HepG2 (cell line): ENCODE measurements at regions not wholly inside any gene's neighbourhood (a gene's known extent, or its start where the extent isn't known, plus 50 kb on each side); places are given as distances from the start of the nearest gene placed in this dataset.

ENCODE experiments used
- ATAC-seq: fragments of 200-7000 bp; cut with Tn5 transposase; 3 replicates; pipeline ENCODE4 v1.9.1; 2020; ENCODE audit warnings: mild to moderate bottlenecking, moderate library complexity
- BruUV-seq: library from RNA; stranded (reverse); fragments of 400-500 nt; replicated peaks from 2 replicates; lab custom pipeline; 2021; lab: Mats Ljungman, UMichigan
- CTCF ChIA-PET: fragments of 300-600 bp; formaldehyde crosslinking; extraction: SDS; loops from one replicate; lab custom pipeline; 2021; ENCODE audit warnings: low total read pairs, inconsistent platforms, low intra/inter-chr PET ratio; lab: Yijun Ruan, JAX
- POLR2A ChIA-PET: fragments of 350-600 bp; sonication (Branson Sonifier 250); formaldehyde crosslinking; loops from one replicate; lab custom pipeline; 2020; ENCODE audit warnings: antibody characterized with exemption, inconsistent platforms; lab: Yijun Ruan, JAX
- DNase-seq: peaks from one replicate; pipeline ENCODE4 v3.0.0-alpha.2; 2015; ENCODE audit warnings: low spot score
- FAIRE-seq: peaks from 3 replicates; lab custom pipeline; 2011; peaks lifted over from hg19 to GRCh38; lab: Jason Lieb, UNC
- H2AFZ ChIP-seq: one replicate; pipeline ENCODE4 v1.6.1; 2011; ENCODE audit warnings: low read length, inconsistent platforms
- H3K27ac ChIP-seq: fragments of 300-600 bp; 3 replicates; pipeline ENCODE4 v1.8.0; 2011; ENCODE audit warnings: mixed run types, mild to moderate bottlenecking, mixed read lengths, low read length, inconsistent platforms; ENCODE audit not compliant: insufficient read depth; ENCODE audit errors: extremely low read length
- H3K27me3 ChIP-seq, 2 experiments: fragments of 200-600 bp in 1 of 2; 2 replicates in 1 of 2; 3 replicates in 1 of 2; pipeline versions ENCODE4 v1.6.0 to v1.8.0; 2011; ENCODE audit warnings: low read length in 2 of 2, mild to moderate bottlenecking in 2 of 2, moderate library complexity in 2 of 2, inconsistent platforms in 1 of 2; ENCODE audit not compliant: insufficient read depth in 2 of 2, control insufficient read depth in 1 of 2
- H3K36me3 ChIP-seq, 2 experiments: fragments of 200-600 bp in 1 of 2; replicated peaks in 1 of 2; 2 replicates in 1 of 2; 3 replicates in 1 of 2; pipeline versions ENCODE4 v1.5.1 to v1.8.0; 2011; ENCODE audit warnings: low read length in 2 of 2, inconsistent platforms in 1 of 2; ENCODE audit not compliant: insufficient read depth in 2 of 2, control insufficient read depth in 1 of 2
- H3K4me1 ChIP-seq: 2 replicates; pipeline ENCODE4 v1.5.1; 2012; ENCODE audit warnings: low read length, inconsistent platforms; ENCODE audit not compliant: insufficient read depth
- H3K4me2 ChIP-seq: 2 replicates; pipeline ENCODE4 v1.6.0; 2011; ENCODE audit warnings: low read depth, low read length, inconsistent platforms
- H3K4me3 ChIP-seq, 3 experiments: fragments of 200-600 bp in 1 of 3; sonication (generic), shearing (Covaris generic) in 1 of 3; replicated peaks in 1 of 3; 2 replicates each; pipeline ENCODE4 v1.5.1; 2011 to 2016; ENCODE audit warnings: low read length in 3 of 3, inconsistent platforms in 2 of 3, low read depth in 2 of 3, mild to moderate bottlenecking in 2 of 3, control low read depth in 1 of 3, mixed read lengths in 1 of 3; ENCODE audit not compliant: insufficient read depth in 1 of 3
- H3K79me2 ChIP-seq: one replicate; pipeline ENCODE4 v1.6.1; 2011; ENCODE audit warnings: low read length, inconsistent platforms; ENCODE audit not compliant: insufficient read depth
- H3K9ac ChIP-seq: 2 replicates; pipeline ENCODE4 v1.6.0; 2011; ENCODE audit warnings: mild to moderate bottlenecking, low read depth, low read length, inconsistent platforms; ENCODE audit not compliant: insufficient read depth
- H3K9me3 ChIP-seq: 2 replicates; pipeline ENCODE4 v1.5.1; 2012; ENCODE audit warnings: mild to moderate bottlenecking, low read length
- H4K20me1 ChIP-seq: 2 replicates; pipeline ENCODE4 v1.6.0; 2011; ENCODE audit warnings: inconsistent platforms, mild to moderate bottlenecking, low read length, moderate library complexity; ENCODE audit not compliant: insufficient read depth
- BCL3 ChIP-seq: sonication (generic); formaldehyde crosslinking; IDR thresholded peaks from 2 replicates; pipeline ENCODE4 v1.5.1; 2020; ENCODE audit warnings: mild to moderate bottlenecking, missing genetic modification reagents, moderate library complexity
- HMG20B ChIP-seq: conservative IDR thresholded peaks from 2 replicates; pipeline ENCODE4 v1.6.1; 2016; ENCODE audit warnings: missing genetic modification reagents, missing compliant biosample characterization
- KLF15 ChIP-seq: sonication (generic); formaldehyde crosslinking; IDR thresholded peaks from 2 replicates; pipeline ENCODE4 v1.8.1; 2023; ENCODE audit warnings: borderline replicate concordance, mild to moderate bottlenecking, inconsistent platforms, missing genetic modification reagents, mixed read lengths
- MYPOP ChIP-seq: sonication (generic); formaldehyde crosslinking; IDR thresholded peaks from 2 replicates; pipeline ENCODE4 v1.8.1; 2023; ENCODE audit warnings: mild to moderate bottlenecking, moderate library complexity, missing genetic modification reagents
- NRL ChIP-seq: sonication (generic); formaldehyde crosslinking; IDR thresholded peaks from 2 replicates; pipeline ENCODE4 v1.5.0; 2020; ENCODE audit warnings: missing genetic modification reagents, mild to moderate bottlenecking, moderate library complexity, borderline replicate concordance
- RBM39 ChIP-seq: fragments of 200-400 bp; formaldehyde crosslinking; IDR thresholded peaks from one replicate; pipeline ENCODE4 v1.6.1; 2018; ENCODE audit warnings: antibody characterized with exemption, mild to moderate bottlenecking, low read depth, low read length; ENCODE audit not compliant: poor library complexity, severe bottlenecking
- ZFP36 ChIP-seq: fragments of 150-350 bp; IDR thresholded peaks from 2 replicates; pipeline ENCODE4 v1.6.1; 2018; ENCODE audit warnings: borderline replicate concordance, low read length, low read depth; ENCODE audit not compliant: partially characterized antibody
- ZMYM2 ChIP-seq: sonication (generic); formaldehyde crosslinking; IDR thresholded peaks from 2 replicates; pipeline ENCODE4 v1.8.0; 2022; ENCODE audit warnings: mild to moderate bottlenecking, missing genetic modification reagents
- ZNF224 ChIP-seq: sonication (generic); formaldehyde crosslinking; IDR thresholded peaks from 2 replicates; pipeline ENCODE4 v1.5.0; 2020; ENCODE audit warnings: mild to moderate bottlenecking, missing genetic modification reagents
- ZNF260 ChIP-seq: sonication (generic); formaldehyde crosslinking; IDR thresholded peaks from 2 replicates; pipeline ENCODE4 v1.4.0; 2020; ENCODE audit warnings: missing genetic modification reagents, low read depth, mild to moderate bottlenecking, borderline replicate concordance
- ZNF616 ChIP-seq: sonication (generic); formaldehyde crosslinking; IDR thresholded peaks from 2 replicates; pipeline ENCODE4 v1.5.0; 2020; ENCODE audit warnings: low read depth, mild to moderate bottlenecking, missing genetic modification reagents
- WGBS: methylation state at CpG from one replicate; pipeline ENCODE4 v1.1.6; 2017; ENCODE audit warnings: low lambda C conversion rate; 5-methylcytosine and 5-hydroxymethylcytosine counted together
- in situ Hi-C: cut with HindIII; loops from 2 replicates; pipeline ENCODE4 v1.10.0; 2017; ENCODE audit warnings: low pct_unique_long_range_greater_than_20kb; ENCODE audit not compliant: extremely low pct_ligation_motif_present
- intact Hi-C: fragments of 100-400 bp; cut with micrococcal nuclease; formaldehyde crosslinking; loops from one replicate; pipeline ENCODE4 v1.10.0; 2022; ENCODE audit not compliant: unreplicated experiment
- TF ChIP-seq, protein P1 (sequence below): sonication (generic); formaldehyde crosslinking; IDR thresholded peaks from 2 replicates; pipeline ENCODE4 v1.8.0; 2022; ENCODE audit warnings: low read depth, missing genetic modification reagents
- TF ChIP-seq, protein P2 (sequence below): sonication (generic); formaldehyde crosslinking; IDR thresholded peaks from 2 replicates; pipeline ENCODE4 v1.9.0; 2022; ENCODE audit warnings: low read depth, missing genetic modification reagents

DNA sequence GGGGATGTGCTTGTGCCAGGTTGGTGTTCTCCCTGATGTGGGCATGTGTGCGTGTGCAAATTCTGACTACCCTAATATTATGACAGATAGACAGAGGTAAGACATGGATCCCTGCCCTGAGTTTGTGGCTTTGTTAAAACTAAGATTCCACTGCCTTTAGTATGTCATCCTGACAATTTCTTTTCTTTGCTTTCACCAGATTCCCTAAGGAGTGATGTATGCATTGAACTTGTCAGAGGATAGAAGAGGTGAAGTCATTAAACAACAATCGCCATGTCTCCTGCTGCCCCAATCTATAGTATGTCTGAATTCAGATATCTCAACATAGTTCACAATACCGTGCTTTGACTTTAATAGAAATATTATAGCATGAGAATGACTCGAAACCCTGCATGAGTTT, 137.1 kb upstream of the ELAC2 start:
- in situ Hi-C loops (no loop called here), intact Hi-C loops (no loop called here)
- Histone ChIP-seq H3K9me3 (no peaks in the 10 kb centered on the region), H3K4me1 (no peaks in the 10 kb centered on the region), H3K9ac (no peak overlapping the region), H3K27me3 (no peaks in the 10 kb centered on the region), H3K27ac (no peak overlapping the region), H2AFZ (no peak overlapping the region), H3K79me2 (no peaks in the 10 kb centered on the region), H3K4me3 (no peak overlapping the region), H3K36me3 (no peaks in the 10 kb centered on the region), H4K20me1 (no peaks in the 10 kb centered on the region), H3K4me2 (no peak overlapping the region)
- FAIRE-seq (no peak), ATAC-seq (no peak), DNase-seq (no peak)
- BruUV-seq = no TSS peak
- ChIA-PET POLR2A (no interaction called here), CTCF (no interaction called here)
- TF ChIP-seq RBM39 = no peak
- TF ChIP-seq ZMYM2 (CRISPR knock-in tag) = no peak
- no peak for TF ChIP-seq KLF15 (CRISPR knock-in tag)
- TF ChIP-seq, protein P1, sequence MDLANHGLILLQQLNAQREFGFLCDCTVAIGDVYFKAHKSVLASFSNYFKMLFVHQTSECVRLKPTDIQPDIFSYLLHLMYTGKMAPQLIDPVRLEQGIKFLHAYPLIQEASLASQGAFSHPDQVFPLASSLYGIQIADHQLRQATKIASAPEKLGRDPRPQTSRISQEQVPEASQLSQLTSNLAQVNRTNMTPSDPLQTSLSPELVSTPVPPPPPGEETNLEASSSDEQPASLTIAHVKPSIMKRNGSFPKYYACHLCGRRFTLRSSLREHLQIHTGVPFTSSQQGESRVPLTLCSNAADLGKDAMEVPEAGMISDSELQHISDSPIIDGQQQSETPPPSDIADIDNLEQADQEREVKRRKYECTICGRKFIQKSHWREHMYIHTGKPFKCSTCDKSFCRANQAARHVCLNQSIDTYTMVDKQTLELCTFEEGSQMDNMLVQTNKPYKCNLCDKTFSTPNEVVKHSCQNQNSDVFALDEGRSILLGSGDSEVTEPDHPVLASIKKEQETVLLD (CRISPR knock-in tag) = no peak
- no peak for TF ChIP-seq ZNF224
- TF ChIP-seq ZNF260 (CRISPR knock-in tag) = no peak
- no peak for TF ChIP-seq NRL
- no peak for TF ChIP-seq BCL3
- TF ChIP-seq, protein P2, sequence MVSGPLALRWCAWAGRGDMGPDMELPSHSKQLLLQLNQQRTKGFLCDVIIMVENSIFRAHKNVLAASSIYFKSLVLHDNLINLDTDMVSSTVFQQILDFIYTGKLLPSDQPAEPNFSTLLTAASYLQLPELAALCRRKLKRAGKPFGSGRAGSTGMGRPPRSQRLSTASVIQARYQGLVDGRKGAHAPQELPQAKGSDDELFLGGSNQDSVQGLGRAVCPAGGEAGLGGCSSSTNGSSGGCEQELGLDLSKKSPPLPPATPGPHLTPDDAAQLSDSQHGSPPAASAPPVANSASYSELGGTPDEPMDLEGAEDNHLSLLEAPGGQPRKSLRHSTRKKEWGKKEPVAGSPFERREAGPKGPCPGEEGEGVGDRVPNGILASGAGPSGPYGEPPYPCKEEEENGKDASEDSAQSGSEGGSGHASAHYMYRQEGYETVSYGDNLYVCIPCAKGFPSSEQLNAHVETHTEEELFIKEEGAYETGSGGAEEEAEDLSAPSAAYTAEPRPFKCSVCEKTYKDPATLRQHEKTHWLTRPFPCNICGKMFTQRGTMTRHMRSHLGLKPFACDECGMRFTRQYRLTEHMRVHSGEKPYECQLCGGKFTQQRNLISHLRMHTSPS (CRISPR knock-in tag) = no peak
- TF ChIP-seq ZFP36 = no peak
- TF ChIP-seq MYPOP (CRISPR knock-in tag) = no peak
- TF ChIP-seq ZNF616 (CRISPR knock-in tag) = no peak
- TF ChIP-seq HMG20B (CRISPR knock-in tag) = no peak
- WGBS = 15% methylated on average over 4 of the region's 4 CpGs
